Umbilical cord (tissue), 1 donor: ENCODE measurements at regions not wholly inside any gene's neighbourhood (a gene's known extent, or its start where the extent isn't known, plus 50 kb on each side); places are given as distances from the start of the nearest gene placed in this dataset.

Source experiments
- DNase-seq: peaks from one replicate; pipeline ENCODE4 v3.0.0-alpha.2; 2015; ENCODE audit warnings: low spot score

DNA sequence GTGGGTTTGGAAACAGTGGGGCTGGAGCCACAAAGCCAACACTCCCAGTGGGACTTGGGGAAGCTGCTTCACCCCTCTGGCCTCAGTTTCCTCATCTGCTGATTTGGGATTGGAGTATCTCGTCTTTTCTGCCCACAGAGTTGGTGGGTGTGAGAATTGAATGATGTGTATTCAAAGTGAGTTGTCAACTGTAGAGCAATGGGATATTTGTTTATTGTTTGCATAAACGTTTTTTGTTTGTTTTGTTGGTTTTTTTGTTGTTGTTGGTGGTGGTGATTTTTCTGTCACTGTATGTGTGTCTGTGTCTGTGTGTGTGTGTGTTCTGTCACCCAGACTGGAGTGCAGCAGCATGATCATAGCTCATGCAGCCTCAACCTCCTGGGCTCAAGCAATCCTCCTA is 542.0 kb downstream of the MIAT start:
- DNase-seq: no peak

DNA sequence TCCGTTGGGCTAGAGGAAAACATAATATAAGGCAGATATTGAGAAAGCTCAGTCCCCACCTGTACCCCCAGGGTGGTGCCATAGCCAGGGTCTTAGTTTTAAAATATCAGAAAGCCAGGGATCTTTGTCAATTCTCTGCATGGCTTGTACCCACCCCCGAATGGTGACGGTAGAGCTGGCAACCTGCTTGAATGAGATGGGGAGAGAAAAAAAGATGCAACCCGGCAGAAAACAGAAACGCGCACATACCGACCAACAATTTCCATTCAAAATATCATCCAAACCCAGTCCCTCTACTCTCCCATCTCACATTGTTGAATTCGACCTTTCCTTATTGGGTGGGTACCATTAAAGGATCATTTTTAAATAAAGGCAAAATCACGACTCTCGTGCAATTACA is 543.9 kb downstream of the MIAT start:
- no peak for DNase-seq

DNA sequence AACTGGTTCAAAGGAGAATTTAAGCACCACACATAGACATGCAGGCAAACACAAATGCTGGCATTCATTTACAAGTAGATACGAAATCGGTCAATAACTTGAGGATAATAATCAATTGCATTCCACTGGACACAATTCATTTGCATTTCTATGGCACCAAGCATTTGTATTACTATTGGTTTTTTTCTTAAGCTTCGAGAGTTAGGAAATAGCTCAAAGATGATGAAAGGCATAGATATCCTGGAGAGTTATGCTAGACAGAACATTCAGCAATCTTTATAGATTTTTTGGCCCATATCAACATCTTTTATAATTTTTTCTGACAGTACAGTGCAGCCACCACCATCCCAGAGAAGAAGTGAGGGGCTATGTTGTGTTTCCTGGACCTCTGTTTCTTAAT is 544.4 kb downstream of the MIAT start:
- DNase-seq: no peak

DNA sequence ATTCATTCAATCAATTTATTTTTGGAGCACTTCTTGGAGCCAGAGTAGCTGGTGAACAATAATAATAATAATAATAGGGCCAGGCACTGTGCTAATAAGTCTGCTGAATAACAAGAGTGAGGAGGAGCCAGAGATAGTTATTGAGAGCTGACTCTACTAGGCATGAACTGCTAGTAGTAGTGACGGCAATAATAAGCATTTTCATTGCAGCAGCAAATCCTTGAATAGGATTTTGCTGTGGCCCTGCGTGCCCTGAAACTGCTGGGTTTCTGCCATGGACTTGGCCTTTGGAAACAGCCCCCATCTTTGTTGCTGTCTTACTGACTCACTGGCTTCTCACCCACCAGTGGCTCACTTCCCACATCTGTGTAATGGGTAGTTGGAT is 545.9 kb downstream of the MIAT start:
- no peak for DNase-seq

DNA sequence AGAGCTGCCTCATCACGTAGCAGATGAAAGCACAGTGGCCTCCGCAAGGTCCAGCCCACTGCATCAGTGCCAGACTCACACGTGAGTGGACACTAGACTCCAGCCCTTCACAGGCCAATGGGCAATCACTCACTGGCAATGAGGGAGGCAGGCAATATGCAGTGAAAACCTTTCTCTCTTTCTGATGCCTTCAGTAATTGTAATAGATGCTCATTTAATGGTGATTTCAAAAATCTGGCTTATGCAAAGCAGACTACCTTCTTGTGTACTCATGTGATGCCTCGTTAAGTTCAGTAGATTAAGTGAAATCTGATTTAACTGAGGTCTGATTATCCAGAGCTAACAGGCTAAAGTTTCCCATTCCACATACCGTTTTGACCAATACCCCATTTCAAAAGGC is 546.9 kb downstream of the MIAT start:
- DNase-seq: no peak

DNA sequence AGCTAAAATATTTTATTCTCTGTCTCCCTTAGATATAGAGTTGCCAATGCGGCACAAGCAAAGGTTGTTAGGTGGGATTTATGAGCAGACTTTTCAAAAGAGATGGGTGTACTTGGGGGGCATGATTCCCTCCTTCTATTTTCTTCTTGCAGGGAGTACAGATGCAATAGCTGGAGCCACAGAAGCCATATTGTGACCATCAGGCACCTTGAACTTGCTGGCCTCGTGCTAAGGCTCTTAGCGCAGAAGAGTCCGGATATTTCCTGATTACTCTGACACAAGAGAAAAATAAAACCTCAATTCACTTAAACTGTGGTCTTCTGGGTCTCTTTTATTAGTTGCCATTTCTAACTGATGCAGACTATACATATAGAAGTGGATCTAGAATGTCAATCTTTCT is 547.4 kb downstream of the MIAT start:
- DNase-seq: no peak

DNA sequence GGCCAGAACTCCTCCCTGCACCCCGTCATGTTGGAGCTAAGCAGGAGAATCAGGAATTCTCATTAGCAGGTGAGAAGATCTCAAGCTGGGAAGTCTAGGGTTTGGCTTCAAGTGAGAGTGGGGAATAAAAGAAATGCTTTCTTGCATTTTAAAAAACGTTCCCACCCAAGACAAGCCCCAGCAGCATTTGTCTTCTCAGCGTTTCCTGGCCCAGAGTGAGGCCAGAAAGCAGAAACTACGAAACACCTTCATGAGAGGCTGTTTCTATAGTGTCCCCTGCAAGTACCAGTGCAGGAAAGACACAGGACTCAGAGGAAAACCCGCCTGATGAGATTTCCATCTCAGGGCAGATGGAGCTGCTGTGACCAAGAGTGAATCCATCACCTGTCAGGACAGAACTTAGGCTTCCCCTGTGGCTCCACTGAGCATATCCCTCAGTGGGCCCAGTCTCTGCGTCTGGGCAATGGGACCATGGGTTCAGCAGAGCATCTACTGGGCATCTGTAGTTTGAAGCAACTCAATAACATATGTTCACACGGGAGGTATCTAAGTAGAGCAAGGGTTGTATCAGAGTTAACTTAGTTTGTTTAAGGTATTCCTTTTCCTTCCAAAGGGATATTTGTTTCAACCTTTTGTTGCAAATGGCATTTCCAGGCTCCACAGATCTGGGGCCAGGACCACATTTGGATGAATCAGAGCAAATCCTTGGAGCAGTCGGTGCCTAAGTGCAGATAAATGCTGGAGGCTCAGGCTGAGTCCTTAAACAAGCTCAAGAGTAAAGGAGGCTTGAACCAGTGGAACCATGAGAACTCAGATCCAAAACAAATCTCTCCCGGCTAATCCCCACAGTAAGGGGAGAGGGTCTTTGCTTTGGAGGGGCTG is 548.3 kb downstream of the MIAT start:
- peak; percentile 72 for DNase-seq

DNA sequence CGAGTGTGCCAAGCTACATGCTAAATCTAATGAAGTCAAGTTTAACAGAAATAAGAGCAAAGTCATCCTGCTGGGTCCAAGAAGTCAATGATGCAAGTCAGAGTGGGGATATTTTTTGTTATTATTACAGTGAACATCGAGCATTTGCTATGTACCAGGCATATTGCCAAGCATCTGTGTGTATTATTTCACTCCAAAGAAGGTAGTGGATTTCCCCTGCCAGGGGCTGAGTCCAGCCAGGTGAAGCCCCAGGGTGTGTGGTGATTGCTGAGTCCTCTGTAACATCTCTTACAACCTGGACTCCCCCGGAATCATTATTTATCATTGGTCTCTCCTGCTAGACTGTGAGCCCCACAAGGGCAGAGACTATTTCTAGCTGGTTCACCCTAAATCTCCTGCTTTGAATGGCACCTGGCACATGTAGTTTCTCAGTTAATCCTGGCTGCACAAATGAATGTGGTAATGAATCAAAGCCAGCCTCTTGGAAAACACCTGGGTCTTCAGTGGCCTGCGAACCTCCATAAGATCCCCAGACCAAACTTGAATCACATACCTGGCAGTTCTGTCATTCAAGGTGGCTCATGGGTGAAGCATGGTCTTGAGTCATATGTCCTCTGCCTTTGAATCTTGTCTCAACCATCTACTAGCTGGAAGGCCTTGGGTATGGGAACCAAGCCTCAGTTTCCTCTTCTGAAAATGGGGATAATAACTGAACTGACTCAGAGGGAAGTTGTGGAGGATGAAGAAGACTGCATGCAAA is 549.2 kb downstream of the MIAT start:
- DNase-seq: no peak

DNA sequence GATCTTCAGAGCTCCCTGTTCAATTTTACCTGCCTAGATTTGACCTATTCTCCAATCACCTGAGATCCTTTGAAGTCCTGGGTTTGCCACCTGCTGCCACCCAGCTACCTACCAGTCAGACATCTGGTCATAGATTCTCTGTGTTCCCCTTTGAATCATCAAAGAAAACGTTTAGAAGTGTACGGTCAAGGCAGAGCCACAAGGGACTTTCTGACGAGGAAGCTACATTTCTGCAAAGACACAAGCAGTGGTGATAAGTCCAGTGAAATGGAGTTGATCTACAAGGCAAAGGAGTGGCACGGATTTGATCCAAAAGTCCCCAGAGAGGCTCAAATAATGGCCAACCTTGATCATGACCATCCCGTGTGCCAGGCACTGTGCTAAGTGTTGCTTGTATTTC is 549.9 kb downstream of the MIAT start:
- DNase-seq: no peak

DNA sequence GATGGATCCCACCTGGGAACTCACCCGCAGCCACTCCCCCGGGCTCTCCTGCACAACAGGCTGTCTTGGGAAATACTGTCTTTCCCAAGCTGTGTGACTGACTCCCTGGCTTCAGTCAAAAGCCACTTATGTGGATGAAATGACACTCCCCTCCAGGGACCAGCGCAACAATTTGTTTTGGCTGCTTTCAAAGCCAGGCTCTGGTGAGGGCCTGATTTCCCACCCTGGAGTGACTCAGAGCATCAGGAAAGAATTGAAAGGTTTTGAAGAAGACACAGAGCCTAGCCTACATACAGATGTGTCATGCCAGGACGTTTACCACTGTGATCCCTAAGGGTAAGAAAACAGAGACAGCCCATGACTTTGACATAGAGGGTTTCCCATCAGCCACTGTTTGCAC is 550.5 kb downstream of the MIAT start:
- DNase-seq: no peak

DNA sequence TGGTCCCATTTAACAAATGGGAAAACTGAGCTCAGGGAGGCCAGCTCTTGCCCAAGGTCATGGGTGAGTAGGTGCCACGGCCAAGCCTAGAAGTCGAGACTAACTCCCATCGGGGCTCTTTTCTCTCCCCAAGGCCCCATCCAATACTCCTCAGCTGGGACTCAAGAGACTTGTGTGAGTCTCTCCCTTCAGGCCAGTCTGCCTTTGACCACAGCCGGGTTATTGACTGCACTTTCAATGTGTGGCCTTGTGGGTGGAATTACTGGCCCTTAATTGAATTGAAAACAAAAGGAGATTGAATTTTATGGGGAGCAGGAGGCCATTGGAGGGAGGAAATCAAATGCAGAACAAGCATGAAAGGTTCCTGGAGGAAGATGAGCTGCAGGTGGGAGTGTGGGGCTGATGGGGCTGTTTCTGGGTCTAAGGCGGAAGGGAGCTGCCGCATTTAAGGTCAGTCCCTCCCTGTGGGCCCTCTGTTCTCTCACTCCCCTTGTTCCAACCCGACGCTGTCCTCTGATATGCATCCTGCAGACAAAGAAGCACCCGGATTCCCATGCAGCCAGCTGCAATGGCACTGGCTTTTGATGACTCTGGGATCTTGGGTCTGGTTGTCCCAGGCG is 552.8 kb downstream of the MIAT start:
- no peak for DNase-seq

DNA sequence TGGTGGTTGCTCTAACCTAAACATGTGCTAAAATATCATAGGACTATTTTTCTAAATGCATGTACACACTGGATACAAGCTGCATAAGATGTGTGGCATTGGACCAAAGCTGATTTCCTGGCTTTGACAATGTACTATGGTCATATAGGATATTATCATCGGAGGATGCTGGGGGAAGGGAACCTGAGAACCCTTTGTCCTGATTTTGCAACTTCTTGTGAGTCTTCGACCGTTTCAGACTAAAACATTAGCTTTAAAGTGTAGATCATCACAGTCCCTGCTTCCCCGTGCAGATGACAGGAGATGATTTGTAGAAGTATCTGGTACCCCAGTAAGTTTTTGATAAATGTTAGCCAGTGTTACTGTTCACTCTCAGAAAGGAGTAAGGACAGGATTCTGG is 554.7 kb downstream of the MIAT start:
- DNase-seq: no peak

DNA sequence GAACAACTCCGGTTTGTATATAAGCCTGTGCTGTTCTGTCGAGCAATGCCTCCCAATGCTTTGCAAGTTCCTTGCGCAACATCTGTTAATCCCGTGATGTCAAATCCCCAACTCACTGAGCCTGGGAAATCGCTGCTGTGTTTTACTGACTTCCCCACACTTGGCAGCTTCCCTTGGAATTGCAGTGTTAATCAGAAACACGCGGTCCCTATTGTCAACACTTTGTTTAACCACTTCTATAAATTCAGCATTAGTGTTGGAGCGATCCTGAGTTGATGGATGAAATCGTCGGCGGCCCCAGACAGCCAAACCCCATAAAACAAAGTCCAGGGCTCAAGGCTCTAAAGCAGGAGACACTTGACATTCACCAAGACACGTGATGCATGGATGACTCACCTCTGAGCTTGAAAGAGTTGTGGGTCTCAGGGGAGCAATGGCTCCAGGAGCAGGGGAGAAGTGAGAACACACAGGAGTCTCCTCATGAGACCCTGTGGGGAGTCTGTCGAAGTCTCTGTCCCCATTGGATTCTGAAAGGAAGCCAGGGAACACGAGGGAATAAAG is 555.3 kb downstream of the MIAT start:
- DNase-seq: peak; percentile 99

DNA sequence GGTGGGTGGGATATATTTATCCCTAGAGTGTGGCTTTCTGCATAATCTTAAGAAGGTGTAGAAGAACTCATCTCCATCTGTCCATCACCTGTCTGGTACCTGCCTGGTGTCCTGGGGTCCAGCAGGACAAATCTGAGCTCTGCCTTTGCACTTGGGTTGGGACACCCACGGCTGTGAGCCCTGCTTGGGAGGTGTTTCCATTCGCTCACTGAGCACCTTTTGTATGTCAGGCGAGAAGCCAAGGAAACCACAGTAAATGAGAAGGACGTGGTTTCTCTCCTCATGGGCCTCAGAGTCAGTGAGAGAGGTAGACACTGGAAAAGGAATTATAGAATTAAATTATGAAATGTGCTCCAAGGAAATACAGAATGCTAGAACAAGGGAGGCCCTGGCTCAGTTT is 555.9 kb downstream of the MIAT start:
- no peak for DNase-seq

DNA sequence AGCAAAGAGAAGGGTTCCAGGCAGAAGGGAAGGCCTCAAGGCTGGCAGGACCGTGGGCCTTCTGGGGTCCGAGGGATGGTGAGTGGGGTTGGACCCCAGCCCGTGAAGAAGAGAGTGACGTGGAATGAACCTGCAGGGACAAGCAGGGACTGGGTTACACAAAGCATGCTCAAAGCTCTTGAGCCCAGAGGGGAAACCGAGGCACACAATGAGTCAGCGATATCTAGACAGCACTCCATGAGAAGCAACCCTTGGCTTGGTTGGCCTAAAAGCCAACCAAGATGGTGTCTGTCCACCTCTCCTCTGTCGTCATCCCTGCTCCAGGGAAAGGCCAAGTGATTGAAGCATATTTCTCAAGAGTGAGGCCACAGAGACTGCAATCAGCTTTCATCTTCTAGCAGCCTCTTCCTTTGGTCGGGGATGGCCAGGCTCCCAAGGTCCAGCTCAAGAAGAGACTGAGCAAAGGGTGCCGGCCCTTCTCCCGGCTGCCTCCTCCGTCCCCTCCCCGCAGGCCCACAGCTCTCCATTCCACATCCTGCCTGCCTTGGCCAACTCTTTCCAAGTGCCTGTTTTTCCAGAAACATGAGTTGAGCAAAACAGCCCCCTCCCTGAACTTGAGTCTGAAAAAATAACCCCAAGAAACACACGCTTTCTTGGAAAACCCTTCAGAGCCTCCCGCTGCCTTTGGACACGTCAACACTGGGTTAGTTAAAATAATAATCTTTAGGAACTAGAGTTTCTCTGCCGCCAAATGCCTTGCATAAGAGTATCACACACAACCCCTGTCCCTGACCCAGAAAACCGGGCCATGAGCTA is 556.6 kb downstream of the MIAT start:
- DNase-seq: peak; percentile 88

DNA sequence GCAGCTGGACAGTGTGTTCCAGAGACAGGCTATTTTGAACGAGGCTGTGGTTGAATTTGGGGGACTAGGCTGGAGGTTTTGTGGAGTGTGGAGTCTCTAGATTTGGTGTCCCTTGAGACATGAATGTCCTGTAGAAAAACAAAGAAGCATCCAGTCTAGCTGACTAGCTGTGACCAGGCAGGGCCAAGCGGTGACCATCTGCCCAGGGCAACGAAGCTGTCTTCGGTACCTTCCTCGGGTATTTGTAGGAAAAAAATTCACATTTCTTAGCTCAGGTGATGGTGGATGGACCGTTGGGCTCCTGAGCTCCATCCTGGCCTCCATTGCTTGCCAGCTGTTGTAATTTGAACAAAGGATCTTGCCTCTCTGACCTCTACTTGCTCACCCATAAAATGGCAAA is 557.3 kb downstream of the MIAT start:
- no peak for DNase-seq

DNA sequence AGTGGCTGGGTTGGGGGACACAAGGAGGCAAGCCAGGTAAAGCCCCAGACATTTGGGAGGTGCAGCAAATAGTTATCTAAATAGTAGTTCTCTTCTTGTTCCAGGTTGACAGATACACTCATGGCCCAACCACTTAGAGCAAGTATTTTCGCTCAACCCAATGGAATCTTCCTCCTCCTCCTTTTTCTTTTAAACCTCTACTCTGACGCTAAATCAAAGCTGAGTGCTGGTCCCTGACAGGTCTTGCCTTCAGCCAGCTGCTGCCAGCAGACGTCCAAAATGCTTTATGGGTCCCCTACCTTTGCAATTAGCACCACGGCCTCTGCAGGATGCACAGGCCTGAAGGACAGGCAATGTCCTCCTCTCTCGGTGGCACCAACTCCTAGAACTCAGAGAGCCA is 558.5 kb downstream of the MIAT start:
- no peak for DNase-seq

DNA sequence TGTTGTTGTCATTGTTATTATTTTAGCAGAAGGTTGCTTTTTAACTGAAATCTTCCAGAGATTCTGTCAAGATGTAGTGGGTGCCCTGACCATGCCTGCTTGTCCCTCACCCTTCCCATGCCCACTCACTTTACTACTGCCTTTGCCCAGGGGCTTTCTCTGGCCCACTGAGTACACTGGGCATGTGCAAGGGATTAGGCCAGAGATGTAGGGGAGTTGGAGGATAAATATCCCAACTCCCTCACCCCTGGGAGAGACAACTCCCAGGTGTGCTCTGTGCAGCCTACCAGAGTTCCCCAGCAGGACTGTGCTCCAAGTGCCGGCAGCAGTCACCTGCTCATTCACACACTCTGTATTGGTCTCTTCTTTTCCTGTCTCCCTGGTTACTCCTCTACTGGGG is 559.1 kb downstream of the MIAT start:
- DNase-seq: no peak

DNA sequence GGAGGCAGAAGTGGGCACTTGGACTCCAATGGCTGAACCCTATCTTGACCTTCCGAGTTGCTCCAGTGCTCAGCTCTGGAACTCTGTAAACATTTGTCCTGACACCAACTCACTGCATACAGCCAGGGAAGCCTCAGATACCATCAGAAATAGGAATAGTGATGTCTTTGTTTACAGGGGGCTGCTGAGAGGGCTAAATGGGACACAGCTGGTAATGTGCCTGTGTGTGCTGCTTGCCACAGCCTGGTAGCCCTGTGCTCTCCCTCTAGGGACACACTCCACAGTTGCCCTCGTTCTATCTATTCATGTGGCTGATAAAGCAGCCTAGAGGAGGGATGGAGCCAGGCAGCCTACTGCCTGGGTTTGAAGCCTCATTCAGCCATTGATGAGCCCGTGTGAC is 559.8 kb downstream of the MIAT start:
- no peak for DNase-seq

DNA sequence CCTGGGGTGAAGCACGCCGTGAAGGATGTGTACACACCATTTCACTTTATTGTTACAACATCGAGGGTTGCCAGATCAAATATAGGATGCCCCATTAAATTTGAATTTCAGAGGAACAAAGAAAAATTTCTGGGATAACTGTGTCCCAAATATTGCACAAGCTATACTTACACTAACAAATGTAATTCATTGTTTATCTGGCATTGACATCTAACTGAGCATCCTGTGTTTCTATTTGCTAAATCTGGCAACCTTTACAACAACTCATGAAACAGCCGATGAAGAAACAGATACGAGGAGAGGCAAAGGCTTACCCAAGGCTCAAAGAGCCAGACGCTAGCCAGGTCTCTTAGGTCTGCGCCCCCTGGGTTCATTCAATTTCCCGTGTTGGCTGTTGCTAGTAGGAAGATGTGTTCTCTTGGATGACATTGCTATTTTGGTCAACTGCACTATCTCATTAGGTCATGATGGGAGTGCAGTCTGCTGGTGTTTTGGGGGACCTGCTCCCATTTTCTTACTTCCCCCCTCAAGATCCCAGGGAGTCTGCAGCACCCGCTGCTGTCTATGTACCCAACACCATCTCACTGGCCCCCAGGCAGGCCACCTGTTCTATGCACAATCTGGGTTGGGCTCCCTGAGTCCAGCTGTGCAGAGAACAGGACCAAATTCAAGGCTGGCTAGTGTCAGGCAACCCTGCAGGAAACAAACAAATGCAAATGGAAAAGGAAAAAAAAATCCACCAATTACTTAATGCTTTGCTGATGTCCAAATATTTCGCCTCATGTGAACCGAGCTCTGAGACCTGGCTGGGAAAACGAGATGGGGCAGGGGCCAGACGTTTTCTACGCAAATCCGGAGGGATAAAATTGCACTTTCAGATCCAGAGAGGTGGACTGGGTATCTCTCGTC is 560.9 kb downstream of the MIAT start:
- DNase-seq: no peak

DNA sequence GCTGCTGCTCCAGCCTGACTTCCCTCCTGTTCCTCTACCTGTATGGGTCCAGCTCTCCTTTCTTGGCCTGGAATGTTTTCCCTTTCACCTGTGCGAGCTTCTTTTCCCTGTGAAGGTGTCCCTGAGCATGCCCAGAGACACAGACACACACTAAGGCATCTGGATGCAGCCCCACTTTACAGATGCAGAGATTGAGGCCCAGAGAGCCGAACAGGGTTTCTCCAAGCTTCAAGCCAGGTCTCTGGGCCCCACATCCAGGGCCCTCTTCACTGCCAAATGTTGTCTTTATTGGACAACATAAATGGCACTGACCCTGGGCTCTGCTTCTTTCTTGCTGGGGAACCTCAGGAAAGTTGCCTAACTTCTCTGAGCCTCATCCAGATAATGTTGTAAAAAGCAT is 561.6 kb downstream of the MIAT start:
- DNase-seq: no peak
